PC-9 (cell line): ENCODE measurements at regions not wholly inside any gene's neighbourhood (a gene's known extent, or its start where the extent isn't known, plus 50 kb on each side); places are given as distances from the start of the nearest gene placed in this dataset.
A peak's percentile ranks its signal among the peaks of the same experiment; 100 is the strongest.

Experiments used
- BruUV-seq: library from RNA; stranded (reverse); fragments of 400-500 nt; replicated peaks from 2 replicates; lab custom pipeline; 2021; lab: Mats Ljungman, UMichigan
- CTCF ChIA-PET: fragments of 300-600 bp; sonication (Branson Sonifier 250); formaldehyde crosslinking; loops from one replicate; lab custom pipeline; 2022; ENCODE audit warnings: antibody characterized with exemption; lab: Charles Lee
- POLR2A ChIA-PET: fragments of 300-600 bp; sonication (Branson Sonifier 250); formaldehyde crosslinking; loops from one replicate; lab custom pipeline; 2022; ENCODE audit warnings: antibody characterized with exemption; ENCODE audit not compliant: unreplicated experiment; lab: Charles Lee
- DNase-seq, 2 experiments: peaks; one replicate each; pipeline versions ENCODE4 v3.0.0 to v3.0.0-alpha.2; 2015 to 2022; ENCODE audit warnings: mixed read lengths in 1 of 2
- H2AFZ ChIP-seq: fragments of 200-600 bp; sonication (generic); 2 replicates; pipeline ENCODE4 v1.8.1; 2017; ENCODE audit warnings: antibody characterized with exemption
- H3F3A ChIP-seq: fragments of 200-600 bp; sonication (generic); 2 replicates; pipeline ENCODE4 v1.8.1; 2017; ENCODE audit warnings: antibody characterized with exemption, mild to moderate bottlenecking, low read depth; ENCODE audit not compliant: insufficient read depth
- H3K27ac ChIP-seq: fragments of 200-600 bp; sonication (generic); 2 replicates; pipeline ENCODE4 v1.6.1; 2016; ENCODE audit warnings: mixed run types
- H3K27me3 ChIP-seq: fragments of 200-600 bp; sonication (generic); 2 replicates; pipeline ENCODE4 v1.6.1; 2016; ENCODE audit warnings: low read depth, mixed run types; ENCODE audit not compliant: insufficient read depth
- H3K36me3 ChIP-seq: fragments of 200-600 bp; sonication (generic); 2 replicates; pipeline ENCODE4 v1.6.1; 2016; ENCODE audit warnings: low read depth, mixed run types
- H3K4me1 ChIP-seq: fragments of 200-600 bp; sonication (generic); replicated peaks from 2 replicates; pipeline ENCODE4 v1.6.1; 2016; ENCODE audit warnings: mixed run types; ENCODE audit not compliant: insufficient read depth
- H3K4me2 ChIP-seq: fragments of 200-600 bp; sonication (generic); 2 replicates; pipeline ENCODE4 v1.6.1; 2017; ENCODE audit warnings: mixed run types
- H3K4me3 ChIP-seq: fragments of 200-600 bp; sonication (generic); 2 replicates; pipeline ENCODE4 v1.6.1; 2016; ENCODE audit warnings: mixed run types
- H3K79me2 ChIP-seq: fragments of 200-600 bp; sonication (generic); 2 replicates; pipeline ENCODE4 v1.6.1; 2017; ENCODE audit warnings: low read depth, mixed run types
- H3K9me2 ChIP-seq: fragments of 200-600 bp; sonication (generic); 2 replicates; pipeline ENCODE4 v1.8.1; 2017; ENCODE audit warnings: mild to moderate bottlenecking; ENCODE audit not compliant: insufficient read depth
- H3K9me3 ChIP-seq: fragments of 200-600 bp; sonication (generic); 2 replicates; pipeline ENCODE4 v1.8.1; 2016; ENCODE audit warnings: low read depth; ENCODE audit not compliant: insufficient read depth
- H4K20me1 ChIP-seq: fragments of 200-600 bp; sonication (generic); 2 replicates; pipeline ENCODE4 v1.8.1; 2017; ENCODE audit not compliant: insufficient read depth
- CTCF ChIP-seq: fragments of 200-600 bp; sonication (generic); conservative IDR thresholded peaks from 2 replicates; pipeline ENCODE4 v1.6.1; 2017; ENCODE audit warnings: mixed run types, antibody characterized with exemption, mild to moderate bottlenecking, moderate library complexity
- EZH2 ChIP-seq: fragments of 200-600 bp; sonication (generic); IDR thresholded peaks from 2 replicates; pipeline ENCODE4 v1.8.0; 2017; ENCODE audit warnings: antibody characterized with exemption, low read depth
- intact Hi-C: fragments of 100-400 bp; cut with micrococcal nuclease; formaldehyde crosslinking; loops from one replicate; pipeline ENCODE4 v1.10.0; 2022; ENCODE audit not compliant: unreplicated experiment

- no peaks in the 10 kb centered on the region for H3K36me3 ChIP-seq
- H3K9me3 ChIP-seq, result no peaks in the 10 kb centered on the region
- H3K27ac ChIP-seq, result no peak overlapping the region
- H3K79me2 ChIP-seq, result no peaks in the 10 kb centered on the region
- H3K4me2 ChIP-seq, result no peak overlapping the region
- no peak overlapping the region for H3K4me3 ChIP-seq
- no peaks in the 10 kb centered on the region for H3F3A ChIP-seq
- H2AFZ ChIP-seq, result no peak overlapping the region
- ChIA-PET CTCF (no interaction called here), POLR2A (no interaction called here)
- intact Hi-C loops, result no loop called here
- H4K20me1 ChIP-seq, result no peaks in the 10 kb centered on the region
- H3K27me3 ChIP-seq, result no peaks in the 10 kb centered on the region
- TF ChIP-seq CTCF (no peak), EZH2 (no peak)
- H3K9me2 ChIP-seq, result no peaks in the 10 kb centered on the region
- no TSS peak for BruUV-seq
- DNase-seq, result peak in 1 of 2 experiments; percentile 43
- H3K4me1 ChIP-seq, result no peaks in the 10 kb centered on the region
These were observed 101.1 kb upstream of the ABCB5 start for GRCh38 chr7:20514364-20514763.

GRCh38 chr7:20519645-20520044, 95.8 kb upstream of the ABCB5 start:
- Histone ChIP-seq H3K4me3 (no peak overlapping the region), H3K4me2 (no peak overlapping the region), H3K27me3 (no peaks in the 10 kb centered on the region), H3K79me2 (no peaks in the 10 kb centered on the region), H3K27ac (no peak overlapping the region), H3K4me1 (no peaks in the 10 kb centered on the region), H4K20me1 (no peaks in the 10 kb centered on the region), H3K9me2 (no peaks in the 10 kb centered on the region), H3K9me3 (no peaks in the 10 kb centered on the region), H3F3A (no peaks in the 10 kb centered on the region), H2AFZ (no peak overlapping the region), H3K36me3 (no peaks in the 10 kb centered on the region)
- no TSS peak for BruUV-seq
- CTCF ChIA-PET, result no interaction called here
- DNase-seq, result peak in 1 of 2 experiments; percentile 25
- intact Hi-C loops, result no loop called here
- TF ChIP-seq EZH2, result no peak
- TF ChIP-seq CTCF, result no peak
- POLR2A ChIA-PET, result no interaction called here

- Histone ChIP-seq H3K27ac (no peak overlapping the region), H3F3A (no peaks in the 10 kb centered on the region), H3K27me3 (no peaks in the 10 kb centered on the region), H3K79me2 (no peaks in the 10 kb centered on the region), H4K20me1 (no peaks in the 10 kb centered on the region), H3K4me2 (no peak overlapping the region), H3K4me3 (no peak overlapping the region), H2AFZ (no peak overlapping the region), H3K9me3 (no peaks in the 10 kb centered on the region), H3K36me3 (no peaks in the 10 kb centered on the region), H3K4me1 (no peaks in the 10 kb centered on the region), H3K9me2 (no peaks in the 10 kb centered on the region)
- ChIA-PET CTCF (no interaction called here), POLR2A (no interaction called here)
- DNase-seq, result no peak
- TF ChIP-seq CTCF (no peak), EZH2 (no peak)
- intact Hi-C loops, result no loop called here
- BruUV-seq, result no TSS peak
These were observed 94.9 kb upstream of the ABCB5 start for GRCh38 chr7:20520530-20520929.
